GM18498 (cell line): ENCODE measurements at regions not wholly inside any gene's neighbourhood (a gene's known extent, or its start where the extent isn't known, plus 50 kb on each side); places are given as distances from the start of the nearest gene placed in this dataset.

Source experiments
- ATAC-seq: cut with Tn5 transposase; IDR thresholded peaks from one replicate; pipeline ENCODE4 v1.9.1; 2021; ENCODE audit warnings: mild to moderate bottlenecking, moderate library complexity; ENCODE audit not compliant: unreplicated experiment

DNA sequence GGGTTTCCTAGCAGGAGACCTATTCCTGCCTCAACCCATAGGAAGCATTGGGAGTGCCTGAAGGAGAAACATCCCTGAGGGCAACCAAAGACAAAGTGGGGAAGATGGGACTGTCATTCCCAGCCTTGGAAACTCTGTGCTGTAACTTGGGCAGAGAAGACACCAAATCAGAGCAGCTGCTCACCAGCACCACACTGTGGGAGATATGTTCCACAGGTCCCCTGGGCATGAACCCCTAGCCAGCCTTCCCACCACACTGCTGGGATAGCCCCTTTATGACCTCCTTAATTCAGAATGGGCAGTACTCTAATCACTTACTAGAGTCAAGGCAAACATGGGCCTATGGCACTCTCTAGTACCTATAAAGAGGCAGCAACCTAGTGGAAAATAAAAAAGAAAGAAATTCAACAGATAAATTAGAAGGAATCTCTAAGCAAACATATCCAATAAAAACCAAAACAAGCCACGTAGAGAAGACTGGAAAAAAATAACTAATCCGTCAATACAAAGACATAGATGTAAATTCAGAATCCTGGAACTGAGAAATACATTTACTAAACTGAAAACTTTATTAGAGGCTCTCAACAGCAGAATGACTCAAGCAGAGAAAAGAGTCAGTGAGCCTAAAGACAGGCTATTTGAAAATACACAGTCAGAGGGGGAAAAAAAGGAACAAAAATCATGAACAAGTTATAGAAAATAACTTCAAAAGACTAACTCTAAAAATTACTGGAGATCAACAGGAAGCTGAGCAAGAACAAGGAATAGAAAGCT lies 878.4 kb upstream of the FRG1 start:
- no peak for ATAC-seq

DNA sequence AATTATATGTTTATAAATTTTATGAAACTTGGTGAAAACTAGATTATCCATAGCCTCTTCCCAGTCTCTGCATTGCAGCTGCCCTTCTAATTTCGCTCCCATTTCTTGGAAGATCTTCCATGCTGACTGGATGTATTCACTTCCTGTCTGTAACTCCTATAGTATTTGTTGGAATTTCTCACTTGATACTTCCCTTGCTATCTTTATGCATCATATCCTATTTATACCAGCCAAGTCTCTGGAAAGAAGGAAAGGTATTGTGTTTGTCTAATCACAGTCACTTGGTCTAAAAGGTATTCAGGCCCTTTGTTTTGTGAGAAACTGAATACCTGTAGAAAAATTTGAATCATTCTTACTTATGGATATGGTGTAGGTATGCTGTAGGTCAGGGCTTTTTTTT lies 870.9 kb upstream of the FRG1 start:
- ATAC-seq = no peak

DNA sequence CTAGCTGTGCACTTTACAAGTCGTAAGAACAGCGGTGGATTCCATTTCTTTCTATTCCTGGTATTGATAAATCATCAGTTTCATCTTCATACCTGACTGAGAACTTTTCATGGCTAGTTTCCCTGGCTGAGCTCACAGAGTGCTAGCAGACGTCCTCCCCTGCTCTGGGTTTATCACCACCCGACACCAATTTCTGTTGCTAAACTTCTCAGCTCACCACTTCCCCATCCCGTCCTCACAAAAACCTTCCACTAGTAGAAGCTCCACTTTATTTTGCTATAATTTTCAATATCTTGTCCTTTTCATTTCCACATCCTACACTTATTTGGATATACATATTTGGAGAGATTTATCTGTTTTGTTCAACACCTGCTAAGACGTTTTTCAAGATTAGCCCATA lies 869.4 kb upstream of the FRG1 start:
- ATAC-seq = no peak

DNA sequence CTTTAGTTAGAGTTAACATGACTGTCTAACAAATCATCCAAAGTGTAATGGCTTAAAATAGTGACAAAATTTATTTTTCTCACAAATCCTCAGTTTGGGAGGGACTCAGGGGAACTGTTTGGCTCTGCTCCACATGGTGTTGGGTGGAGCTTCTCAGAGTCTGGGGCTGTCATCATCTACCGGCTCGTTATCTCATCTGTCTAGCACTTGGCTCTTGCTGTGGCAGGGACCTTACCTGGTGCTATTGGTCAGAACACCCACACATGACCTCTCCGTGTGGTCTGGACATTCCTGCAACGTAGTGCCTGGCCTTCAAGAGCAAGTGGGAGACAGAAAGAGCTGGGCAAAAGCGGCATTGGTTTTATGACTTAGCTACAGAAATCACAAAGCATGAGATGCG lies 866.9 kb upstream of the FRG1 start:
- no peak for ATAC-seq

DNA sequence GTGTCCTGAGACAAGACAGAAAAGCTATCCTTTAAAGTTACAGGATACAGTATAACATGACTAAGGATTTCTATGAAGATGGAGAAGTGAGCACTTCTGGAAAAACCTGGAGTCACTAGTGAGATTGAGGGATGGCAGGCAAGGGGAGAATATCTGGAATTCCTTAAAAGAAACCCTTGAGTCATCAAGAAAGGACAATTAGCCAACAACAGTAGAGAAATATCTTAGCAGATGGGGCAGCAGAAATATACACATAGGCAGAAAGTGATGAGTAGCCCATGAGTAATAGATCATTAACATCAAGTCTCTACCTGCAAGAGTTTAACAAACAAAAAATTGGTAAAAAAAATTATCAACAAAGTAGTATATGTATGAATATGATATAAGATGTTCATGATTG lies 858.8 kb upstream of the FRG1 start:
- ATAC-seq = no peak

DNA sequence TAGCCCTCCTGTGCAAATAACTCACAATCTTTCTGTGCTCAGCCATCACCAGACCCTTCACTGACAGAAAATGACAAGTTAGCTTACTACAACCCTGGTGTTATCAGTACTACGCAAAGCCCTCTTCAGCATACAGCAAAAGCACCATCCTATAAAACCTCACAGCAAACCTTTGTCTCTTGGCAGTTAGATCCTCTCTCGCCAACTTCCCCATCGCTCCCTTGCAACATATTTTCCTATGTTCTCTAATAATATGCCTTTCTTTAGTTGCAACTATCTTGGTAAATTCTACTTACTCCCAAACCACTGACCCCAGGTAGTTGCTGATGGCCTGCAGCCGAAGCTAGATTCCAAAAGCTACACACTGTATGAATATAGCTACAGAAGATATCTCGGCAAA lies 856.9 kb upstream of the FRG1 start:
- no peak for ATAC-seq

DNA sequence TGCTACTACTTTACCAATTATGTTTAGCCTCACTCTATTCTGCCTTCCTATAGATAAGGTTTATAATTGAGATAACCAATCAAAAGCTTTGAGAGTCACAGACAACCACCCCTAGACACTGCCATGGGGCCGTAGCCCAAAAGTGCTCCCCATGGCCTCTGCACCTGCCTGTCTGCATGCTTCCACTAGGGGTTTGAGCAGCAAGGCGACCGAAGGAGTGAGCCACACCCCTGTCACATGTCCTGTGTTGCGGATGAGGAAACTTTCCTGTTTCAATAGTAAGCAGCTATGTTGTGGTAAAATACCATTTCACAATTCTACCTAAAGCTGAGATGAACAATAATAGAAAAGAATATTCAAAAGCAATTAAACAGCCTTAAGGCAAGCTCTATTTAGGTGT lies 856.0 kb upstream of the FRG1 start:
- no peak for ATAC-seq

DNA sequence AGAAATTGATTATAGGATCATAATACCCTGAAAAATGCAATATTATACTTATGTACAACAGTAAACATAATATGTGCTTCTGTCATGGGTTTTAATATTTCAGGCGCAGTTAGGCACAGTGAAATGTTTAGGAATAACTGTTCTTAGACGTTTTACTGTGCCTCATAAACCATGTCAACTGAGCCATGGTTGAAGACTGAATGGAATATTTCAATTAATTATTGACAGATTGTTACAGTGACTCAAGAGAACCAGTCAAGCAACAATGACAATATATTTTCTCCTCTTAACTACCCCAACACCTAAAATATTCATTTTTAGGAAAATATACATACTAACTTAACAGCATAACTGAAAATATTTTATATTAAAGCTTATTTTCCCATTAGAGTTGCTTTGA lies 852.7 kb upstream of the FRG1 start:
- no peak for ATAC-seq

DNA sequence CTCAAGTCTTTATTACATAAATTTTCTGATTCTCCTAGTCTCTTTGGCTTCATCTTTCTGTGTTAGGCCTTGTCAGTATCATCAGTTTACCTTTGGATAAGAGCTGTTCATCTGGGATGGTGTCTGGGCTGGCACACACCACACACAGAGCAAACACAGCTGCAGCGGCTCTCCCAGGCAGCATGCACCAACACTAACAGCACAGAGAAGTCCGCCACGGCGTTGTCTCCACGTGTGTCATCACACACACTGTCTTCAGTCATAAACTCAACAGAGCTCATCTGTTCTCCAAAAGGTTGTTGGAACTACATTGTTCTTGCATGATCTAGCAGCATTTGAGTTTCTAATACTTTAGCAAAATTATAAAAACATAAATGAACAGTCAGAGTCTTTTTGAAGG lies 851.9 kb upstream of the FRG1 start:
- no peak for ATAC-seq

DNA sequence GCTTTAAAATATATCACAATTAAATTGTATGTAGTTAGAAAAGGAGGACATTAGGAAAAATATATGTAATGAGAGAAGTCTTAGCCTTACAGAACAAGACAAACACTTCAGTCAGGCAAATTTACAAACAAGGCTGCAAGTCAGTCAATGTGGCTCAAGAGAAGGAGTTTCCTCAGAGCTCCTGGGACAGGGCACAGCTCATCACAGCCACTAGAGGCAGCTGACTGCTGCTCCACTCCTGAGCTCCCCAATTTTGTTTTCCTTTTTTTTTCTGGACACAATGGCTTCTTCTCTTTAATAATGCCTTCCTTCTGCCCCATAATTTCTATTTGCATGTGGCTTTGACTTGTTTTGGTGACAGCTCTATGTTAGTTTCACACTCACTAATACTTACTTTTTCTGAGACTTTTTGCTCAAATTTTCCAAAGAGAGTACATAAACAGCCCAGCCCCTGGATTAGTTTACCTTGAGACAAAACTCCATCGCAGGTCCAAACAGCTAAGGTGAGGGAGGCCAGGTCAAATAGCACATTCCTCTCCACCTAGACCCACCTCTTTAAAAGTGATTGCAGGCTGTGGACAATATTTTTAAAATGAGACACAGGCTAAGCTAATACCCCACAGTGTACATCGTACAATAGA lies 850.4 kb upstream of the FRG1 start:
- no peak for ATAC-seq

DNA sequence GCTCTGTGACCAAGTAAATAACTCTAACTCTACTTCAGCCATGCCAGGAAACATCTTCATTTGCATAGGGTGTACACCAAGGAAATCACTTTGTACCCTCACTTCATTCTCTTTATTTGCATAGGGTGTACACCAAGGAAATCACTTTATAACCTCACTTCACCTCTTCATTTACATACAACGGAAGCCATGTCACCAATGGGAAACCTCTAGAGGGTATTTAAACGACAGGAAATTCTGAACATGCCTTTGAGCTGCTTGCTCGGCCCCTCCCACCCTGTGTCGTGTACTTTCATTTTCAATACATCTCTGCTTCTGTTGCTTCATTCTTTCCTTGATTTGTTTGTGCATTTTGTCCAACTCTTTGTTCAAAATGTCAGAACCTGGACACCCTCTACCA lies 848.1 kb upstream of the FRG1 start:
- ATAC-seq = no peak

DNA sequence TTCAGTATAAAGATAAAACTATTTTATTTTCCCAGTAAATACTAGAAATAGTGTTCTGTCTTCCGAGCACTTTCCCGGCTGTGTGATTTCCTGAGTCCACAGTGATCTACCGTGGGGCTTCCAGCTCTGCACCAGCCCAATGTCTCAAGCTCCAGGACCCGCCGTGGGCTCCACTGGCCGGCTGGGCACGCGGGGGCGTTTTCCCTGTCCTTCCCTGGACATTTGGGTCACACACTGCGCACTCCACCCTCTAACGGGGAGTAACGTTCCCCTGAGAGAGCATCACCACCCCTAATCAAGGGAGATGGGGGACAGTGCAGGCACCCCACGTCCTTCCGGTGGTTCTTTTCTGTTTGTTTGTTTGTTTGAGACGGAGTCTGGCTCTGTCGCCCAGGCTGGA lies 844.6 kb upstream of the FRG1 start:
- no peak for ATAC-seq

DNA sequence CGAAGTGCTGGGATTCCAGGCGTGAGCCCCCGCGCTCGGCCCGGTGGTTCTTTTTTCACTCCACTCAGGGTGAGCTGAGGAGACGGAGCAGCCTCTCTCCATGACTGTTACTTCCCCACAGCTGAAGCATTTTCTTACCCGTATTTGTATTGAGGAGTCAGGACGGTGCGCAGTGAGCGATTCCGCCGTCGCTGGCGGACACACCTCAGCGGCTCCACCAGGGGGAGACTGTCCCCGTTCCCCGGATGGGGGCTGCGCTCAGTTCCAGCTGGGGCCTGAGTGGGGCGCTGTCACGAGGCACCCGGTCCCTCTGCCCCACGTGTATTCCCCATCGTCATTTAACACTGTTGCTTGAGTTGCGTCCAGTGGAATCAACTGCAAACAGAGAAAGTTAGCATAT lies 844.0 kb upstream of the FRG1 start:
- no peak for ATAC-seq

DNA sequence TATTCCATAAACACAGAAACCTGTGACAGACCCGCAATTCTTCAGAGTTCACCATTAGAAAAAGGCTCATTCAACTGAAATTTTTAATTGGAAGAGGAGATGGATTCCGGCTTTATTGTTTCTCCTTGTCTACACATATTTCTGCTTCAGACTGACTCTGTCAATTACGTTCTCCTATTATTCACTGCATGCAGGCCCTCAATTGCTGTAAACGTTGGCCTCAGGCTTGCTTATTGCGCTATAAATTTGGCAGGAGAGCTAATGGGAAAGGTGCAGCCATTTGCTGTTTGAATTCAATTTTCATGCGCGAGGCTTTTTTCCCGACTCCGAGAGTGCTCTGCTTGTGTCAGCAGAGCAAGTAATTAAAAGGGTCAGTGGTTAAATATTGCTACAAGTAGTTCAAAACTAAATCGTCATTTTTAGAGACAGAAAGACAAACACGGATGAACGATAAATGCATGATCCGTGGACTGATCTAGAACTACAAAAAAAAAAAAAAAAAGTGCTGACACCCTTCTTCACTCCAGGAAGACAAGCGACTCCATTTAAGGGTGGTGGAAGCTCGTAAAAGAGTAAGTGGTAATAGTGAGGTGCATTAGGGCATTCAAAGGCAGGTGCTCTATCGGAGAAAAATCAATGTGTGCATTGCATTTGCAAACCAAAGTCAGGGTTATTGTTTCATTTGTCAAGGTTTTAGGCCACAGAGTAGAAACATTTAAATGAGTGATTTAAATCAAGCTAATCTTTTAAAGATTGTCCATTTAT lies 841.6 kb upstream of the FRG1 start:
- ATAC-seq = no peak

DNA sequence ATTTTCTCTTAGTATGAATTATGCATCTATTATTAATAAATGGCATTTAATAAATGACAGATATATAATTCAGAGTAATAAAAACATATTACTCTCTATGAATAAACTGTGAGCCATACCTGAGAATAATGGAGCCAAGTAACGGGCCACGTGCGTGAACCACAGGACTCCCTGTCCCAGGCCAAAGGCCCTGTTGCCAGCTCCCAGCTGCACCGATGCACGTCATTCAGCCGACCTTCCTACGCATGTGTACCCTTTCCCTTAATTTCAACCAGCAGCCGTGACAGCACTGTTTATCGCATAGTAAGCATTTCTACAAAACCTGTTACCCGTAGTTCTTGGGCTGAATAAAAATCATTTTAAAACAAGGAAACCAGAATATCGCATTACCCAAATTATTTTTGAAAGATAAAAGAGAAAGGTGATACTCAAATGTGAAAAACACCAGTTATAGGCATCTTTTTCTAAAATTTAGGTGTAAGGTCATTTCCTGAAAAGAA lies 827.2 kb upstream of the FRG1 start:
- no peak for ATAC-seq

DNA sequence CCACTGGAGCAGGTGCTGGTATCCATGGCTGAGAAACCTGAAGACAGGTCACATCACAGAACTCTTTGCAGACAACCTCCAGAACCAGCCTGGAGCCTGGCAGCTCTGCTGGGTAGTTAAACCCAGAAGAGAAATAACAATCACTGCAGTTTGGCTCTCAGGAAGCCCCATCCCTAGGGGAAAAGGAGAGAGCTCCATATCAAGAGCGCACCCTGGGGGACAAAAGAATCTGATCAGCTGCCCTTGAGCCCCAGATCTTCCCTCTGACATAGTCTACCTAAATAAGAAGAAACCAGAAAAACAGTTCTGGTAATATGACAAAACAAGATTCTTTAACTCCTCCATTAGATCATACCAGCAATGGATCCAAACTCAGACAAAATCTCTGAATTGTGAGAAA lies 823.2 kb upstream of the FRG1 start:
- ATAC-seq = no peak

DNA sequence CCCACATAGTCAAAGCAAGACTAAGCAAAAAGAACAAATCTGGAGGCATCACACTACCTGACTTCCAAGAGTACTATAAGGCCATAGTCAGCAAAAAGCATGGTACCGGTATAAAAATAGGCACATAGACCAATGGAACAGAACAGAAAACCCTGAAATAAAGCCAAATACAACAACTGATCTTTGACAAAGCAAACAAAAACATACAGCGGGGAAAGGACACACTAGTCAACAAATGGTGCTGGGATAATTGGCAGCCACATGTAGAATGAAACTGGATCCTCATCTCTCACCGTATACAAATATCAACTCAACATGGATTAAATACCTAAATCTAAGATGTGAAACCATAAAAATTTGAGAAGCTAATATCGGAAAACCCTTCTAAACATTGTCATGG lies 819.3 kb upstream of the FRG1 start:
- ATAC-seq = no peak

DNA sequence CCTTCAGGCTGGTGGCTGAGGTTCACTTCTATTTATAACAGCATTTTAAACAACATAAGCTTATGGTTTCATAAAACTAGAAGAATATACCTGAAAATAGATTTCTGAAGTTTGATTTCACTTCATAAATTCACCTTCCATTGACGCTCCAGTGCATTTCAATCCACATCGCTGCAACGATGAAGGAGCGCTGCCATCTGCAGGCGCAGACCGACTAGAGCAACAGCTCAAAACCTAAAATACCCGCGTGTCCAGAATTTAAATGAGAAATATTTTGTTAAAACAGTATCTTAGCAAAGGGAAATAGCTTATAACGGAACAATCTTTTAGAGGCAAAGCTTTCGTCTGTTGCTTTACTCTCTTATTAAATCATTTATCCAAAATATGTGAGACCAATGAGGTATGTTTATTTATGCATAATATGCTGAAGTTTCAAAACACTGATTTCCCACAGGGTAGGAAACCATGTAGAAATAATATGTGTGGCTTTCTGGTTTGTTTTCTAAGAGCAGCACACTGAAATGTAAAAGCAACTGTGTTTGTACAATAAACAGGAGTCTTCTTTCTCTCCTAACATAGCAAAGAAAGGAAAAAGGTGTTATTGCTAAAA lies 816.4 kb upstream of the FRG1 start:
- ATAC-seq = no peak

DNA sequence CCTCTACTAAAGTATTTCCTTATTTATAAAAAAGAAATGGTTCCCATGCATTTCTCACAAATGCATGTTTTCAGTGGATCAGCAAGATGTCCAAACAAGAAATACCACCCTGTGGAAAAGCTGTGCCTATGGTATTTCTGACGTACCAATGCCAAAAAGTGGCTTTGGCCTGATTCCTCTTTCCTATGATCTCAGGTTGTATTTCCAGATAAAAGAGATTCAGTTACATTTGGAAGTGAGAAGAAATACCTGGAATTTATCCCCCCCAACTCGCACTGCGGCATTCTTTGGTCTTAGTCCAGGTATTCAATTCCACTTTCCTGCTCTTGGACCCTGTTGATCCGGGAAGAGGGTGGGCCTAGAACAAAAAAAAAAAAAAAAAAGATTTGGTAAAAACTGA lies 815.9 kb upstream of the FRG1 start:
- ATAC-seq = no peak

DNA sequence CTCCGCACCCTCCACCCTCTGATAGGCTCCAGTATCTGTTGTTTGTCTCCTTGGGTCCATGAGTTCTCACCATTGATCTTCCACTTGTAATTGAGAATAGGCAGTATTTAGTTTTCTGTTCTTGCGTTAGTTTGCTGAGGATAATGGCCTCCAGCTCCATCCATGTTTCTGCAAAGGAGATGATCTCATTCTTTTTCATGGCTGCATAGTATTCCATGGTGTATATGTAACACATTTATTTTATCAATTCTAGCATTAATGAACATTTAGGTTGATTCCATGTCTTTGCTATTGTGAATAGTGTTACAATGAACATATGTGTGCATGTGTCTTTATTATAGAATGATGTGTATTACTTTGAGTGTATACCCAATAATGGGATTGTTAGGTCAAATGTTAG lies 814.6 kb upstream of the FRG1 start:
- no peak for ATAC-seq

DNA sequence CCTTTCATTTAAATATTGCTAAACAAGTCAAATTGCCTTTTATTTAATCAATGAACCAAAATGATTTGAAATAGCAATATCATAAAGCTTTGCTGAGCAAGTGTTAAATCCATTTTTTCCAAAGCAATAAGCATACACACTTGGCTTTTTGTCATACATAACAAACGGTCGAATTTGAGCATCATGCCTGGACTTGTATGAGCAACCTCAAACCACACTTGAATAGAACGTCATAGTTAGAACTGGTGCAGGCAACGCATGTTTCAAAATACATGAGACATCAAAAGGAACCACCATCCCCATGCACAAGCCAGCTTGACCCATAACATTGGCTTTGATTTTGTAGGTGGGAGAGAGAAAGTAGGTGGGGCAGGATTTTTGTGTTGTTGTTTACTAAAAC lies 812.3 kb upstream of the FRG1 start:
- ATAC-seq = no peak
